ENCODE measurements at regions not wholly inside any gene's neighbourhood (a gene's known extent, or its start where the extent isn't known, plus 50 kb on each side); places are given as distances from the start of the nearest gene placed in this dataset.
A peak's percentile ranks its signal among the peaks of the same experiment; 100 is the strongest.
"Not testable (repeated sequence)": the region's sequence is repeated elsewhere in the genome, so short reads cannot be mapped to it uniquely, and the experiment has no call there.

DNA sequence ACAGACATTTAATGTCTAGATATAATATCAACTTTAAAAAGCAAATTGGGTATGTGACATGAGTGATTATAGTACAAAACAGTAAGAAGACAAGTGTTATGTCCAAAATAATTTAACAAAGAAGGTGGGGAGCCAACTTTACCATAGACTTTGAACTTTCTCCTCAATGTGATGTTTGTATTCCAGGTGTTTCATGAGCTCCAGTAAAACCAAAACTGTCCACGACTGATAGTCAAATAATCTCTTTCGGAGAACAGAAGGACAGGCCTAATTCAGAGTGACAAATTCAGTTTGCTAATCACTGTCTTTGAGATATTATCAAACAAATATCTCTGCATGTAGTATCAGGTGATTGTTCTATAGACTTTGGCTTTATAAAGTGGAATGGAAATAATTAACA is 1112.6 kb downstream of the SLC6A15 start:
- DNase-seq: no peak

GRCh38 chr12:83796531-83796930 is 1109.8 kb downstream of the TMTC2 start:
- DNase-seq: no peak

- DNase-seq: no peak
Measured at GRCh38 chr12:83793616-83794015, 1106.9 kb downstream of the TMTC2 start.

DNA sequence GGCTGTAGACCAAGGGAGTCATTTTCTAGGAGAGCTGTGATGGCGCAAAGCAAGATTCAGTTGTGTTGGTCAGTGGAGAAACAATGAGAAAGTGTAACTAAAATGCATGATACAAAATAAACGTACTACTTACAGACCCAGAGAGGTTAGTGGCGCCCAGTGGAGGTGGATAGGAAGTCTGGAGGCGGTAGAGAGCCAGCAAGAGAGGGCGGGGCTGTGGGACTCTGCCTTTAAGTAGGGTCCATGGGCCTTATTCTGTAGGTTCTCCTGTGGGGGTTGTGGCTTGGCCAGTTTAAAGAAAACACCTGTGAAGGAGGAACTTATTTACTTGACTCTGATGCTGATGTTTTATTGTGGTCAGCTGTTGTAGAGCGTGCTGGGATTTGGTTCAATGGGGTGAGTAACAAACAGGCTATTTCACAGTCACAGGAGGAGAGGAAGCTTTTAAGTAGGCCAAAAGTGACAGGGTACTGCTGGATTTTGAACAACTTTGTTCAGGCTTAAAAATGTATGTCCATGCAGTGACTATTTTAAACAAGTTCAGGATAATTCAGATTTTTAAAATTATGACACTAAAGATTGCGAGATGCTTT is 1097.7 kb downstream of the TMTC2 start:
- DNase-seq: no peak

DNA sequence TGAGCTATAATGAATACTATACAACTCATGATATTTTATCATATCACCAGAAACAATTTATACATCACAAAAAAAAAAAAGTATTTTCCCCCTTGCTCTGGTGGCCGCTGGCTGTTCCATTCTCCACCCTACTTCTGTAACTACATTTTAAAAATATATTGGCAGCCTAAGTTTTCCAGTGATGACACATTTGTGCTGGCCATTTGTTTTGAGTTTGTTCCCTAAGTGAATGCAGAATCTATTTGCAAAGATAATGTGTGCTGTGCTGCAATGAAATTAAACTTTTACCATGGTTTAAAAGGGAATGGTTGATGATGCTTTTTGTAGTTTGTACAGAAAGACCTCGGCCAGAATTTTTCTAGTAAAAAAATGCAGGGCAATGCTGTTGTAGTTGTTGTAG is 1092.8 kb downstream of the TMTC2 start:
- no peak for DNase-seq

DNA sequence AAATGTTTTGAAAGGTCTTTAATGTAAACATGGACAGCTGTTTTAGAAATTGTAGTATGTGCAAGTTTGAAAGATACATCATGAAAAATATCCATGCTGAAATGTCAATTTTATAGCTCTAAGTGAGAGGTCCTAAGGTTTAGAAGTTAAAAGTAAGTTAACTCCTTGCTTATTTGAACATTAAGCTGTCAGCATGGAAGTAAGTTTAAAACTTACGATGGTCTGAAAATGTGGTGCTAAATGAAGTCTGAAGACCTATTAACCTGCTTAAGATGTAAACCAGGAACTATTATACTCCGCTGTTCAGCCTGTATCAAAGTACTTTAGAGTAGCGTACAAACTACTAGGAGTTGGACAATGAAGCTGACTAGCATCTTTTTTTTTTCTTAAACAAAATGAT is 1082.4 kb downstream of the TMTC2 start:
- no peak for DNase-seq

- no peak for DNase-seq
Measured at GRCh38 chr12:83767723-83768122, 1081.0 kb downstream of the TMTC2 start.

GRCh38 chr12:83763425-83763824 is 1076.7 kb downstream of the TMTC2 start:
- DNase-seq: peak; percentile 21

GRCh38 chr12:83759906-83760305 is 1073.2 kb downstream of the TMTC2 start:
- DNase-seq: no peak

- no peak for DNase-seq
Measured at GRCh38 chr12:83758888-83759631, 1072.4 kb downstream of the TMTC2 start.

DNA sequence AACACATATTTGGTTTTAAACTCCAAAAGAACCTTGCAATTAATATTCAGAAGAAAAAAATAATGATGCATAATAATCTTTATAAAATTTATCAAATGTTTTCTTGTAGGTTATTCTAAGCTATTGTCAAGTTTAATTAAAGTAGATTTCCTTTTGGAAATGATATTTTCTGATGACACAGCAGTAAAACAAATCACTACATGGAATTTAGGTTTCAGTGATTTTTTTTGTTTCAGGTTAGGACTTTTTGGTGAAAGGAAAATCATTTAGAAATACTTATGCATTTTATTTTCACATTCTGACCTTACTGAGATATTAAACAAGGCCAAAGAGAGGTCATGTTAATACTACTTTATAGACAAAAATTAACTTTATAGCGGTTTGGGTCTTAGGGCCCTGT is 1067.2 kb downstream of the TMTC2 start:
- no peak for DNase-seq

DNA sequence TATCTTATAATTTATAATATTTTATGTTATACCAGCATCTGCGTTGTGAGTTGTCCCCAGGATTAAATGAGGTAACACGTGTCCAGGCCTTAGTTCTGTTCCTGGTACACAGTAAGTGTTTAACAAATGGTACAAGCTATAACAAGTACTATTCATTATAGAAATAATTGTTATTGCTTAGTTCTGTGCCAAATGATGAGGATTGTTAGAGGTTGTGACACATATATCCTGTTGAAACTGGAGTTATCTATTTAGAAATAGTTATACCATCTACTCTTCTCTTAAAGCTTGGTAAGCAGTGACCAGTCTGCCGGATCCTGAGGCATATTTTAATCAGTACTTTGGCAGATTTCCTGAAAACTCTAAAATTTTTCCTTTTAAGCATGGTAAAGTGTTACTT is 1066.5 kb downstream of the TMTC2 start:
- no peak for DNase-seq

- no peak for DNase-seq
Measured at GRCh38 chr12:83739607-83740006, 1052.9 kb downstream of the TMTC2 start.

DNA sequence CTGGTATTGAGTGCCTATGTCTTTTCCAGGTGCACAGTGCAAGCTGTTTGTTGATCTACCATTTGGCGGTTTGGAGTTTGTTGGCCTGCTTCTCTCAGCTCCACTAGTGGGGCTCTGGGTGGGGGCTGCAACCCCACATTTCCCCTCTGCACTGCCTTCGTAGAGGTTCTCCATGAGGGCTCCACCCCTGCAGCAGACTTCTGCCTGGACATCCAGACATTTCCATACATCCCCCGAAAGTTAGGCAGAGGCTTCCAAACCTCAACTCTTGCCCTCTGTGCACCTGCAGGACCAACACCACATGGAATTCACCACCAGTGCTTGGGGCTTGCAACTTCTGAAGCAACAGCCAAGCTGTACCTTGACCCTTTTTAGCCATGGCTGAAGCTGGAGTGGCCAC is 1024.1 kb downstream of the TMTC2 start:
- no peak for DNase-seq

GRCh38 chr12:83709899-83710298 is 1023.2 kb downstream of the TMTC2 start:
- DNase-seq: no peak

GRCh38 chr12:83700838-83701237 is 1014.1 kb downstream of the TMTC2 start:
- peak; percentile 61 for DNase-seq

- DNase-seq: not testable (repeated sequence)
Measured at GRCh38 chr12:83696311-83696710, 1009.6 kb downstream of the TMTC2 start.

GRCh38 chr12:83691730-83692129 is 1005.0 kb downstream of the TMTC2 start:
- no peak for DNase-seq

- DNase-seq: no peak
Measured at GRCh38 chr12:83690465-83690864, 1003.8 kb downstream of the TMTC2 start.

DNA sequence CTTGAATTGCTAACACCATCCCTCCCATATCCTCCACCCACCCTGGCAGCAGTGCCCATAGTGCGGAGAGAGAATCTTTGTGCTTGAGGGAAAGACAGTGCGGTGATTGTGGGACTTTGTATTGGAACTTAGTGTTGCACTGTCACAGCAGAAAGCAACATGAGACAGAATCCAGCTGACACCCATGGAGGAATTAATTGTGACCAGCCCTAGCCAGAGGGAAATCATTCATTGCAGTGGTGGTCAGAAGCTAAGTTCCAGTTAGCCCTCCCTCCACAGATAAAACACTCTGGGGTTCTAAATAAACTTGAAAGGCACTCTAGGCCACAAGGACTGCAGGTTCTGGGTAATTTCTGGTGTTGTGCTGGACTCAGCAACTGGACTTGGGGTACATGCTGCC is 1002.6 kb downstream of the TMTC2 start:
- DNase-seq: no peak

GRCh38 chr12:83676781-83677295 is 990.1 kb downstream of the TMTC2 start:
- DNase-seq: no peak

- no peak for DNase-seq
Measured at GRCh38 chr12:83666690-83667089, 980.0 kb downstream of the TMTC2 start.

DNA sequence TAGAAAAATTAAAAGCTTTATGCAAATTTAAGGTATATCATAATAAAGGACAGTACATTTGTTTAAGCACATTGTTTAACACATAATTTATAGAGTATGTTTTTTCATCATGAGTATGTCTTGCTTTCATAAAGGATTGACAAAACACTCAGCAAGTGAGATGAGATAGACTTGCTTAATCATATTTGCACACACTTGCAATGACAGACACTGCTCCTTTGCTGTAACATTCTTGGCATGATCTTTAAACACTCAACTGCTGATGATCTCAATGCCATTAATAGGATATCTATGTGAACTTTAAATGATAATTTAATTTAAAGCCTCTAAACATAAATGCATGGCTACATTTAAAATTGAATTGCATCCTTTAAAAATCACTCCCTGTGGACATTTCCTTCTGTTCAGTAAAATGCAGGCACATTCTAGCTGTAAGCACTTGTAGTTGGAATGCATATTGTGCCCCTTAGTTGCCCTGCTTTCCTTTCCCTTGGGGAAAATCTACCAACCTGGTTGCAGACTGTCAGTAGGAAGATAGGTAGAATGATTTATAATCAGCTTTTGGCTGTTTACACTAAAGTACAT is 979.0 kb downstream of the TMTC2 start:
- no peak for DNase-seq

- peak; percentile 3 for DNase-seq
Measured at GRCh38 chr12:83664650-83665049, 977.9 kb downstream of the TMTC2 start.

Measured in fibroblast of skin of right quadriceps (primary cell).